Keratinocyte (primary cell): ENCODE measurements at regions not wholly inside any gene's neighbourhood (a gene's known extent, or its start where the extent isn't known, plus 50 kb on each side); places are given as distances from the start of the nearest gene placed in this dataset.

Source experiments
- CTCF ChIP-seq, 3 experiments: IDR thresholded peaks in 1 of 3; conservative IDR thresholded peaks in 1 of 3; optimal IDR thresholded peaks in 1 of 3; 2 replicates in 2 of 3; 3 replicates in 1 of 3; pipeline versions ENCODE3 to v1.5.1; 2011; ENCODE audit warnings: low read length in 3 of 3, mild to moderate bottlenecking in 3 of 3, moderate library complexity in 2 of 3, control low read depth in 1 of 3, inconsistent platforms in 1 of 3; ENCODE audit not compliant: insufficient read depth in 2 of 3; ENCODE audit errors: extremely low read depth in 1 of 3
- EZH2 ChIP-seq: IDR thresholded peaks from one replicate; pipeline ENCODE4 v1.6.1; 2012; ENCODE audit warnings: inconsistent platforms, mild to moderate bottlenecking, low read length, moderate library complexity

- no peak for TF ChIP-seq CTCF (optimal IDR thresholded peaks at IDR 0.05 in 1 of 3, IDR thresholded peaks at IDR 0.05 in 1 of 3, conservative IDR thresholded peaks at IDR 0.05 in 1 of 3; ENCODE audit: extremely low read depth in 1 of 3, insufficient read depth in 2 of 3, low read length in 3 of 3)
- TF ChIP-seq EZH2 = no peak
Observed at GRCh38 chr4:188627892-188628291, 488.7 kb downstream of the TRIML1 start.
